Loucy (cell line): ENCODE measurements at regions not wholly inside any gene's neighbourhood (a gene's known extent, or its start where the extent isn't known, plus 50 kb on each side); places are given as distances from the start of the nearest gene placed in this dataset.

Experiments used
- CTCF ChIP-seq: fragments of 200-600 bp; sonication (generic); conservative IDR thresholded peaks from 2 replicates; pipeline ENCODE4 v1.5.1; 2014; ENCODE audit warnings: mild to moderate bottlenecking, antibody characterized with exemption, low read length
- EZH2phosphoT487 ChIP-seq: fragments of 200-600 bp; IDR thresholded peaks from 2 replicates; pipeline ENCODE4 v1.6.1; 2018; ENCODE audit warnings: antibody characterized with exemption, mild to moderate bottlenecking, moderate library complexity, borderline replicate concordance

- TF ChIP-seq CTCF (no peak), EZH2phosphoT487 (no peak)
These were observed 834.9 kb upstream of the ZNF608 start for GRCh38 chr5:125581311-125581710.
